Fibroblast of mammary gland (primary cell): ENCODE measurements at regions not wholly inside any gene's neighbourhood (a gene's known extent, or its start where the extent isn't known, plus 50 kb on each side); places are given as distances from the start of the nearest gene placed in this dataset.

ENCODE experiments used
- DNase-seq: peaks from one replicate; pipeline ENCODE4 v3.0.0-alpha.2; 2010; ENCODE audit warnings: low read depth
- H3K4me3 ChIP-seq: 2 replicates; pipeline ENCODE4 v1.5.1; 2011; ENCODE audit warnings: low read depth, mild to moderate bottlenecking, low read length, moderate library complexity; ENCODE audit not compliant: control insufficient read depth
- CTCF ChIP-seq: conservative IDR thresholded peaks from 2 replicates; pipeline ENCODE4 v1.5.1; 2011; ENCODE audit warnings: low read depth, low read length, inconsistent platforms; ENCODE audit not compliant: control insufficient read depth, insufficient read depth

DNA sequence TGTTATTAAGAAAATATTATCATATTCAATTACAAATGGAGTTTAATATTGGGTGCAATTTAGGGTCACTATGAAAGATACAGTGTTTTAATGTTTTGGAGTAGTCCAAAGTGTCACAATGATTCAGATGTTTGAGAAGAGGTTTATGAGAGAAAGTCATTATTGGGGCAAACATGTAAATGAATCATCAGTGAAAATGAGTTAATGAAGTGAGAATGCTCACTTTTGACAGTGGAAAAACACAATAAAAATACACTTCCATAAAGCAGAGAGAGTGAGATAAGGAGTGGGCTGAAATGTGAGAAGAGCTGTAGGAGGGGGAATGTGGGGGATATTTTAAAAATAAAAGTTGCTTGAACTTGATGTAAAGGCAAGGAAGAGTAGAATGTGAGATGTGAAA, 957.1 kb downstream of the PCDH18 start:
- H3K4me3 ChIP-seq = no peak overlapping the region
- TF ChIP-seq CTCF = no peak
- no peak for DNase-seq

GRCh38 chr4:136573460-136573859, 958.8 kb downstream of the PCDH18 start:
- no peak for DNase-seq
- no peak for TF ChIP-seq CTCF
- H3K4me3 ChIP-seq = no peak overlapping the region

GRCh38 chr4:136571315-136571714, 961.0 kb downstream of the PCDH18 start:
- TF ChIP-seq CTCF = no peak
- no peak overlapping the region for H3K4me3 ChIP-seq
- DNase-seq = no peak

DNA sequence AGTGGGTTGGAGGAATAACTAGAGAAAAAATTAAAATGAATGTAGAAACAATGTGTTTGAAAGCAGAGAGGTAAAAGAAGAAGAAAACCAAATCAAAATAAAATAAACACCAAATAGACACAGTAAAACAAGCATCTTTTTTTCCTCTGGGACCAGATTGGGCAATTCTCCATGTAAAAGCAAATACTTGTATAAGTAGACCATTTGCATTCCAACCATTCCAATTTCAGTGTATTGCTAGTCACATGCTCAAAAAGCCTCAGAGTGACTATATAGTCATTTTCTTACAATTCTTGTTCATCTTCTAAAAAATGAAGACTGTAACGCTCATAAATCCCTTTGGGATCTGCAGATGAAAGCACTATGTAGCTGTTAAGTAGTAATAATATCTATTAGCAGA, 969.5 kb downstream of the PCDH18 start:
- DNase-seq = peak; percentile 15
- H3K4me3 ChIP-seq = no peak overlapping the region
- TF ChIP-seq CTCF = no peak

- DNase-seq = no peak
- TF ChIP-seq CTCF = no peak
- H3K4me3 ChIP-seq = no peak overlapping the region
These were observed 973.3 kb downstream of the PCDH18 start for GRCh38 chr4:136558940-136559494.

DNA sequence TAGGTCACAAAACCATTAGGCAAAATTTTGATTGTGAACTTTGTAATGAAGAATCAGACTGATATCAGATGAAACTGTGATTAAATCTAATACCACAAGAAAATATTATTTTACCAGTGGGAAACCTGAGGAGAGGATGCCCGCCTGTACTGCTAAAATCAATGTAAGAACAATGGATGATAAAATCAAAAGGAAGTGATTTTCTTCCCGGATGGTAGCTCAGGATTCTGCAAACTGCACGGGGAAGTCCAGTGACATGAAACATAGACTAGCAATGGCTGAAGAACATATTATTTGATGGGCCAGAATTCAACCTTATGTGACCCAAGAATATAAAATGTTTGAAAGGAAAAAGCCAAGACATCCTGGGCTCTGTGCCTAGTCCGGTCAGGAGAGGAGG, 974.9 kb downstream of the PCDH18 start:
- DNase-seq = no peak
- no peak overlapping the region for H3K4me3 ChIP-seq
- no peak for TF ChIP-seq CTCF

DNA sequence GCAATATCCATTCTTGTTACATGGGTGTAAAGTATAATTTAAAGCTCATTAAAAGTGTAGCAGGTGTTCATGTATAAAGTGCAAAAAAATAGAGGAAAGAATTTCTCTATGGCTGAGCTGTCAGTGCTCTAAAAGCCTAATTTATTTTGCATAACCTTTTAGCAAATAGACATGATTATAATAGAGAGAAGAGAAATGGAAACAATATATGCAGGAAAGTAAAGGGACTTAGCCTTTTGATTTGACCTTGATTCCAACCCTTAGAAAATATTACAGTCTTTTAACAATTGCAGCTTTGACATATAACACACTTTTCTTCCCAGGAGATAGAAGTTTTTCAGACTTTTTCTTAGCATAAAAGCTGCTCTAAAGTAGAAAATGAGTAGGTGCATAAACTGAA, 978.3 kb downstream of the PCDH18 start:
- DNase-seq = no peak
- TF ChIP-seq CTCF = no peak
- H3K4me3 ChIP-seq = no peak overlapping the region
